Activated T-cell treated with anti-CD3 and anti-CD28 coated beads, Interleukin-2, amount 50 U/mL, for 1 hour (primary cell): ENCODE measurements at regions not wholly inside any gene's neighbourhood (a gene's known extent, or its start where the extent isn't known, plus 50 kb on each side); places are given as distances from the start of the nearest gene placed in this dataset.

ENCODE experiments used
- DNase-seq: peaks from one replicate; pipeline ENCODE4 v3.0.0-alpha.2; 2020

DNA sequence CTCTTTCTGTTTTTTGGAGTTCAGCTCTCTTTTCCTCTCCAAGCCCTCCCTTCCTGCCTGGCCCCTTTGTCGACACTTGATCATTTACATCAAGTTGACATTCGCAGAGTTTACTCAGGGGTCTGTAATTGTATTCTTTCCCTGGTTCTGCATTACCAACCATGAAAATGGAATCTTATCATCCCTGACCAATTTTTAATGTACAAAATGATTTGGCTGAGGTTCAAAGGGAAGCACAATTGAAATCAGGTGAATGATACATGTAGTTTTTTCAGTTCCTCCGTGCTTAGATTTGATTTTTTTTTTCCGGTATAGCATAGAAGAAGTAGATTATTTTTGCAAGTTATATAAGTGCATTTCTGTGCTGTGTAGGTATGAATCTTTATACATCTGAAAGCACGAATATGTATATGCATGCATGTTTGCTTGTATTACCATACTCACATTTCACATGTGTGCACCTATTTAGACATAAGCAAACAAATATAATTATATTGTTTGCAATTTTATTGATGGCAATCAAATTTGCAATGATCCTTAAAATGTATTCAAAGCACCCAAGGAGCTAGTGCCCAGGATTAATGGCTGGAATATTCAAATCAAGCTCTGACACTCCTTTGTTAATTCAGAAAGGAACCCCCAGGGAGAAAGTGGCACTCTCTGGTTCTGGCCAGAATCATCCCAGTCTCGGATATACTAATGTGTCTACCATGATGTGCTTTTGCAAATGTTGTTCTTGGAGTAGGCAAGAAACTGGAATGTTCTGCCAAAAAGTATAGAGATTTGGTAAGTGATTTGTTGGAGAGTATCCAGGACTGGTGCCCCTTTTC lies 189.3 kb downstream of the VRK1 start:
- DNase-seq, result no peak

DNA sequence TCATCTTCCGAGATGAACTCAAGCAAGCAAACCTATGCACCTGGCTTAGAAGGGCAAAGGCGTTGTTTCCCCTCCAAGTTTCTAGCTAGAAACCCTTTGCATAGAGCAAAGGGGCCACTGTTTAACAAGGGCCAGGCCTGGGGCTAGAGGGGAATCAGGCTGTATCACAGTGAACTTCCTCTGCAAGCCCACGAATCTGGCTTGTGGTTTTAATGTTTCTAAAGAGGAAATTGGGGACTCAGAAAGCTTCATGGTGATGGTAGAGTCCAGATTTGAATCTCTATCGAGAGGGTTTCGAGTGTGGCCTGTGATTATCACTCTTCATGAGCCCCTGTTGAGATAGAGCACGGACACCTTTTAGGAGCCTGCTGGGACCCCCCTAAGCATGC lies 189.9 kb downstream of the VRK1 start:
- no peak for DNase-seq

DNA sequence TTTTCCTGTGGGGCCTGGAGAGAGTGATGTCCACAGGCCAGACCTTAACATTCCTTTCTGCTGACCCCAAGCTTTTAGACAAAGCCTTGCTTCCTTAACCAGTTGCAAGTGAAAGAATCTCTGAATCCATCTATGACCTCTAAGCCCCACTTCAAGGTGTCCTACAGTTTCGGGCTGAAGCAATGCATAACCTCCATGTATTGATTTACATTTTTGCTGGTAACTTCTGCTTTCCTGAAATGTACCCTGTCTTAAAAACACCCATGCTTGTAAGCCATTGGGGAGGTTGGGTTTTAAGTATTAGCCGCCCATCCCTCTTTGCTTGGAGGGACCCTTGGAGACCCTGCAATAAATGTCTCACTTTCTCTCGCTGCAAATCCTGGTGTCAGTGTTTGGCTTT lies 190.6 kb downstream of the VRK1 start:
- no peak for DNase-seq

- no peak for DNase-seq
Measured at GRCh38 chr14:96989306-96989705, 192.1 kb downstream of the VRK1 start.

DNA sequence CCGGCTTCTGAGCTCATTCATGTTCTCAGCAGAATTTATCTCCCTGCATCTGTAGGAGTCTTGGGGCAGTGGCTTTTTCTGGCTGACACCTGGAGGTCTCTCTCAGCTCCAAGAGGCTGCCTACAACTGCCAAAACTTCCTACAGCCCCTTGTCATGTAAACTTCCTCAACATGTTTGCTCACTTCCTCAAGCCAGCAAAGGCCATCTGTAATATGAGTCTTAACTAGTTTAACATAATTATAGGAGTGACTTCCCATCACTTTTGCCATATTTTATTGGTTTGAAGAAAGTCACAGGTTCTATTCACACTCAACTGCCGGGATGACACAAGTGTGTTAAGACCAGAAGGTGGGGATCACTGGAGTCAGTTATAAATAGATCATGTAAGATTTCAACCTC lies 194.0 kb downstream of the VRK1 start:
- DNase-seq, result no peak

GRCh38 chr14:96994999-96995398 lies 197.8 kb downstream of the VRK1 start:
- no peak for DNase-seq

DNA sequence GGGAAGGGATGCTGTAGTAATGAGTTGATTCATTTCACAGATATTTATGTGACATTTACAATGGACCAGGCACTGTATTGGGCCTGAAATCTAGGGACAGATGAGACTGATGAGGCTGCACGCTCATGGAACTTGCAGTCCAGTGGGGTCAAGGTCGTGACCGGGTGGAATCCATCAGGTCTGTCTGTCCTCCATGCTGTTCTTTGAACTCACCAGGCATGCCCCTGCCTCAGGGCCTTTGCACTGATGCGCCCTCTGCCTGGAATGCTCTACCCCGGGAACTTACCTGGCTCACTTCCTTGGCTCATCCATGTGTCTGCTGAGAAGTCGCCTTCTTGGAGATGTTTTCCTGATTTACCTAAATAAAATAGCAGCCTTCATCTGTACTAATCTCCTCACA lies 200.1 kb downstream of the VRK1 start:
- DNase-seq, result no peak

GRCh38 chr14:96997996-96998395 lies 200.8 kb downstream of the VRK1 start:
- no peak for DNase-seq

DNA sequence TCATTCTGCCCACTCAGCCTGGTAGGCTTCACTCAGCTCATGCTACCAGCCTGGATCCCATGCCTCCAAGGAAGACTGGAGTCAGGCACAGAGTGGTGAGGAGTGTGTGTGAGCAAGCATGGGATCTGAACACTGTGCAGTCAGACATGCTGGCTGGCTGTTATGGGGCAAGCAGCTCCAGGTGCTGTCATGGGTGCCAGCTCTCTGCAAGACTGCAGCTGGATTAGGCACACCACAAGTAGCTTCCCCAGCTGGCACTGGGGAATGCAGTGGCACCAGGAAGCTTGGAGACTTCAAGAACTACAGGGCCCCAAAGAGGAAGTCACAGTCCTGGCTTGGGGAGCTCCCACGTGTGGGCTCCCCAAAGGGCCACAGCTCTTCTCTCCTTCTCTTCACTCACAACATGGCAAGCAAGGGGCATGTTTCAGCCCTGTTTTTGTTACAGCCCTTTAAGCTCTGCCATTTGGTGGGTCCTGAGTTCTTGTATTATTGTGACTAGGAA lies 202.5 kb downstream of the VRK1 start:
- no peak for DNase-seq

DNA sequence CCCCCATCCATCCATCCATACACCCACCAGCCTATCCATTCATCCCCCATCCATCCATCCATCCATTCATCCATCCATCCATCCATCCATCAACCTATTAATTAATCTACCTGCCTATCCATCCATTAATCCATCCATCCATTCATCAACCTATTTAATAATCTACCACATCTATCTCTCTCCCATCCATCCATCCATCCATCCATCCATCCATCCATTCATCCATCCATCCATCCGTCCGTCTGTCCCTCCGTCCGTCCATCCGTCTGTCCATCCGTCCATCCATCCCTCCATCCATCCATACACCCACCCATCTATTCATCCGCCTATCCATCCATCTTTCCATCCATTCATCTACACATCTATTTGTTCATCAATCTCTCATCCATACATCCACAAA lies 205.3 kb downstream of the VRK1 start:
- no peak for DNase-seq

DNA sequence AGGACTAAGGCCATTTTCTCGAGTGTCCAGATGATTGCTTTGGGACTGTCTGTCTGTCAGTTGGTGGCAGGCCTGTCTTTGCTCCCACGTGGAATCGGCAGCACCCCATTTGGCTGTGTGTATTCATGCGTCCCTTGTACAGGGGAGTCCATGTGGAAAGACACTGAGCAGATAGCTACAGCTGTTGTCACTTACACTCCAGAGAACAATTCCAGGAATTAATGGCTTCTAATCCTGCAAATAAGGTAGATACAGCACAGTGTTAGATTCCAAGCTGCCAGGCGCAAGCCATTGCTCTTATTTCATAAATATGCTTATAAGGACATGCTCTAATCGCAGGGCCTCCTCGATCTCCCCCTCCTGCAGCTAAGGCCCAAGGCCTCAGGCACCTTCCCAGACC lies 208.8 kb downstream of the VRK1 start:
- DNase-seq, result no peak

DNA sequence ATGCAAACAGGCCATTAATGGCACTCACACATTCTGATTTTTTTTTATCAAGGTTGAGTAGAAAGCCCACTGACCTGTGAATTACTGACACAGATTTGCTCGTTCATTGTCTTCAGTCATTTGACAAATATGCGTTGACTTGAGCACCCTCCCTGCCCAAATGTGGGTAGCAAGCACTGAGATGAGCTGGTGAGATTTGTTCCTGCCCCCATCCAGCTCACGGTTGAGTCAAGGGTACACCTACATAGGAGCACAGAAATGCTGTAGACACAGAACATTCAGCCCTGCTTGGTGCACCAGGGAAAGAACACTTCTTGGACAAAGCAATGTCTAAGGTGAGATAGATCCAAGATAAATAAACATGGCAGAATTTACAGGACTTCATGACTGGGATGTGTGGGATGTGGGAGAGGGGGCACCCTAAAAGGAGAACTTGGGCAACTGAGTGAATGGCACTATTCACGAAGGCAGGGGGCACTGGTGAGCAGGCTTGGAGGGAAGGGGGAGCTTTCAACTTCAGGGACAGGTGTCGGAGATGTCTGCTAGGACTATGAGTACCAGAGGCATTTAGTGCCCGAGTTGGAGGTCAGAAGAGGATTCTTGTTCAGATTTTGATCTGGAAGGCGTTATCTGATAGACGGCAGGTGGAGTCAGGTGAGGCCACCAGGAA lies 213.4 kb downstream of the VRK1 start:
- no peak for DNase-seq

- no peak for DNase-seq
Measured at GRCh38 chr14:97013878-97014277, 216.7 kb downstream of the VRK1 start.

DNA sequence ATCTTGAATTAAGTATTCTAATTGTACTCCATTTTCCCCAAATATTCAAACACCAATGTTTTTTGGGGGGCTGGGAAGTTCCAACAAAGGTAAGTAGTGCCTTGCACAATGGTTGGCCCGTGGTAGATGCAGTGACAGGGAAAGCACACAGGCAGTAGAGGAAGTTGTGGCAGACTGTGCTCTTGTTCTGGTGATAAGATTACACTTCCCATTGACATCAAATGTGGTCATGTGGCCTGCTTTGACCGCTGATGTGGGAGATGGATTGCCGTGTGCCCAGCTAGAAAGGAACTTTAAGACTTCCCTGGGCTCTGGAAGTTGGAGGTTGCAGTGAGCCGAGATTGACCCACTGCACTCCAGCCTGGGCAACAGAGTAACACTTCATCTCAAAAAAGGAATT lies 223.8 kb downstream of the VRK1 start:
- DNase-seq, result no peak

DNA sequence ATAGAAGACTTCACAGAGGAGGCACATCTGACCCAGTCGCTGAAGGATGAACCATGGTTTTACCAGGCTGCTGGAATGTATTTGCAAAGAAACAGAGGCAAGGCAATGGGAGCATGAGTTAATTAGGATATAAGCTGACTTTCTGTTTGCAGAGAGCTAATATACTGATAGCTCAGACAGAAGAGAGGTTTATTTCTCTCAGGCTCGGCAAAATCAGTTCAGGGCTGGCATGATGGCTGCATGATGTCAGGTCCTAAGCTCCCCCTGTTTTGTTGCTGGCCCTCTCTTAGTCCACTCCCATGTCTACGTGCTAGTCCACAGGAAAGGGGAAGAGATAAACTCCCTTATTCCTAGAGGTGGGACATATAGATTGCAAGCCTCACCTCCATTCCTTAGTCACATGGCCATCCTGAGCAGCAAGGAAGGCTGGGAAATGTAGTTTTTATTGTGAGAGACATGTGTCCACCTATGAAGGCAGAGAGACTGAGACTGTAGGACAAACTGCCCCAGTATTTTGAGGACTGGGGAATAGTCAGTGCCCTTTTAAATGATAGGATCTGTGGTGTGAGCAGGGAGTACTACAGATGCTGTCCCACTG lies 224.5 kb downstream of the VRK1 start:
- DNase-seq, result no peak

GRCh38 chr14:97022741-97023140 lies 225.6 kb downstream of the VRK1 start:
- DNase-seq, result no peak

DNA sequence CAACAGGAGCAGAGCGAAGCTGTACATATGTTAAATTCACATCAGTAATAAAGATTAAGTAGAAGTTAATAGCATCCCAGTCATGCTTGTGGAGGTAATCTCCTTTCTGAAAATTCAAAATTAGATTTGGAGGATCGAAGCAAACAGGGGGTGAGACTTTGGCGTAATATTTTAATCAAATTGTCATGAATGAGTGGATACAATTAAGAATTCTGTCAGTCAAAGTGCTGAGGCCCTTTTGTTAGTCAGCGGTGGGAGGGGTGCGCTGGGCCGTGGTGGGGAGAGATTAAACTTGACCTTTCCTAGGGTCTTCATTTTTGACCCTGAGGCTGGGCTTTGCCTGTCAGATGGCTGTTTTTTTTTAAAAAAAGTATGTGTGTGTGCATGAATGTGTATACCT lies 226.7 kb downstream of the VRK1 start:
- no peak for DNase-seq

DNA sequence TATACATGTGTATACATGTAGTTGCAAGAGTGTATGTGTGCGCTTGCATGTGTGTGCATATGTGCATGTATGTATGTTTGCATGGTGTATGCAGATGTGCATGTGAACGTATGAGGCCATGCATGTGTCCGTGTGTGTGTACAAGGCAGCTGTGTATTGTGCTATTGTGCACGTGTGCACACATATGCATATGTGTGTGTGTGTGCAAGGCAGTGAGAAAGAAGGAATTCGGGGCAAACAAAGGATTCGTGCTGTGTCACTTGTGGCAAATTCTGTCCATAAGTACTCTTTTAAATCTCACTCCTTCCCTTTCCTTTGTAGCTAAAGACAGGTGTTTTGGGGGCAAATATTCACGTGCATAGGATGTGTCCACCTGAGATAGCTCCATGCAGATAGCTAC lies 227.1 kb downstream of the VRK1 start:
- no peak for DNase-seq

DNA sequence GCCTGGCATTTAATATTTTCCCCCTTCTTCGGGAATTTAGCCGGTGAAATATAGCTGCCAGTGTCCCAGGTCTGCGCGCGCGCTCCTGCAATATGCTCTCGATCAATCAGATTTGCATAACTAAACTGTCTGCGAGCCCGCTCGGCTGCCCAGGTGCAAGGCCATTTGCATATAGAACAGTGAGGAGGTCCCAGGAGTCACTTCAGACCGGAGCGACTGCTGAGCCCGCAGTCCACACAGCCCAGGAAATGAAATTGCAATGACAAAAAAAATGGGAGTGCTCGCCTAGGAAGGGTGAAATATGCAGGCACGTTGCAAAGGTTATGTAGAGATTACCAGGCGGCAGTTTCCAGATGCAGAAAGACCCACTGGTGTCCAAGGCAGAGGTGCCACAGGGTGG lies 228.5 kb downstream of the VRK1 start:
- no peak for DNase-seq

DNA sequence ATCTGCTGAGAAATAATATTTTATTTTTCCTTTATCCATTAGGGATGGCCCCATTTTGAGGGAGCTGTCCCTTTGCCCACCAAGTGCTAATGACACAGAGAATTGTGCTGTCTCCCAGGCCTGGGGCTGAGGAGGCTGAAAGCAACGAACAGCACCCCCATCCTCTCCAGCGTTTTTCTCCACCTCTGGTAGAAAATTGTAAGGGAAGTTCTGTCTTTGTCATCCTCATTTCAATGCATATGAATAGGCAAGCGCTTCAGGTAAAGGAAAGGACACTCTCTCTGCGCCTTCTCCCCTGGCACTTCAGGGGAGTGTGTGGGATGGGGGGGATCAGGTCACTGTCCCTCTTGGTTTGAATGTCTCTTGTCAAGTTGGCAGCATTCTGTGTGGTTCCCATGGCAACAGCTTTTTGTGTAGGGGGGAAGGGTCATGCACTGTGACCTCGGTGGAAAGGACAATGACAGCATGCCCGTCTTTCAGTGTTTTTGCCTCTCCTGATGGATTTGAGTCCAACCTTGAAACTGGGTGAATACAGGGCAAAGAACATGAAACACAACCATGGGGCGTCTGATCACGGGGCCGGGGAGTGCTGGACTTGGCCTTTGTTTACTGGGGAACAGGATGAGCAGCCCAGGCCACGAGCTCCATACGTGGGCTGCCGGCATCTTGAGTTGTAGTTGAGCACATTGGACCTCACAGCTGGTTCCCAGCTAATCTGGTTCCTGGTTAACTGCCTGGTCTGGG lies 230.2 kb downstream of the VRK1 start:
- no peak for DNase-seq

- DNase-seq, result no peak
Measured at GRCh38 chr14:97028382-97028781, 231.2 kb downstream of the VRK1 start.

- no peak for DNase-seq
Measured at GRCh38 chr14:97029800-97030199, 232.6 kb downstream of the VRK1 start.

GRCh38 chr14:97031530-97031929 lies 234.3 kb downstream of the VRK1 start:
- no peak for DNase-seq
